Activated naive CD8-positive, alpha-beta T cell (primary cell): ENCODE measurements at regions not wholly inside any gene's neighbourhood (a gene's known extent, or its start where the extent isn't known, plus 50 kb on each side); places are given as distances from the start of the nearest gene placed in this dataset.

ENCODE experiments used
- H3K27ac Mint-ChIP-seq: one replicate; pipeline ENCODE4 v1.8.0; 2021; ENCODE audit warnings: mixed read lengths
- H3K27me3 Mint-ChIP-seq: one replicate; pipeline ENCODE4 v1.8.0; 2021; ENCODE audit warnings: mixed read lengths
- H3K36me3 Mint-ChIP-seq: one replicate; pipeline ENCODE4 v1.8.0; 2021; ENCODE audit warnings: mixed read lengths
- H3K4me1 Mint-ChIP-seq: one replicate; pipeline ENCODE4 v1.8.0; 2021; ENCODE audit warnings: low read depth, mixed read lengths
- H3K4me3 Mint-ChIP-seq: one replicate; pipeline ENCODE4 v1.8.0; 2021; ENCODE audit warnings: mild to moderate bottlenecking, mixed read lengths
- H3K9me3 Mint-ChIP-seq: one replicate; pipeline ENCODE4 v1.8.0; 2021; ENCODE audit warnings: low read depth, mixed read lengths

- no peaks in the 10 kb centered on the region for H3K36me3 Mint-ChIP-seq
- no peaks in the 10 kb centered on the region for H3K27me3 Mint-ChIP-seq
- no peaks in the 10 kb centered on the region for H3K9me3 Mint-ChIP-seq
- H3K4me3 Mint-ChIP-seq: no peak overlapping the region
- H3K4me1 Mint-ChIP-seq: no peaks in the 10 kb centered on the region
- H3K27ac Mint-ChIP-seq: no peak overlapping the region
Measured at GRCh38 chr6:71474942-71475341, 186.3 kb downstream of the OGFRL1 start.

DNA sequence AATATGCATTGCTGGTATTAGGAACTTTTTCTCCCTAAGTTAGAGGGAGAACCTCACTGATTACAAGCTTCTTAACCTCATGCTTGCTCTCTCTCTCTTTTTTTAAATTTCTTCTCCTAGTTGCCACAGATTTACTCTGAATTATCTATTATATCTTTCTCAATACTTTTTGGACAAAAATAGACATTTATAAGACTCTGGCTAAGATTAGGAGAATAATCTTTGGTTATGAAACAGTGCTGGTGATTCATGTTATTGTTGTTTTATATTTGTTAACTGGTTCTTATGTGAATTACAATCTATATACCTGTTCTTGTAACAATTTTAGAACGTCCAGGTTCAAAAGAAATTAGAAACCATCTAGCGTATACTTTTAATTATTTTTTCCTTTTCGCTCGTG is 187.8 kb downstream of the OGFRL1 start:
- Mint-ChIP-seq H3K36me3 (no peaks in the 10 kb centered on the region), H3K4me3 (no peak overlapping the region), H3K9me3 (no peaks in the 10 kb centered on the region), H3K27ac (no peak overlapping the region), H3K27me3 (peaks cover 3% of the 10 kb centered on the region), H3K4me1 (no peaks in the 10 kb centered on the region)

DNA sequence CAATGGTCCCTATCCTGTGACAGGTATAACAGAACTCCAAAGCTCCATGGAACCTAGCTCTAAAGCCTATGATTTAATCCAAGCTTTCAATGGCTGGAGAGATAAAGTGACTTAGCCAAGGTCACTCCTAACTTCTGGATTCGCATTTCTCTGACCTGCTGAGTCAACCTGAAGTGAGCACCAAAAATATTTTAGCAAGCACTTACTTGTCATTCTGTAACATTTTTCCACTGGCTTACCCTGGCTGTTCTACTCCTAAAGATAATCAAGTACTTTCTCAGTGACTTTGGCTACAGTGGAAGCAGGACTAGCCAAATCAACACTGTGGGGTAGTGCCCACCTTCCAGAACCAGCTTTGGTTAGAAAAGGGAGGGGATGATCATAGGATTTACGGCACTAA is 188.3 kb downstream of the OGFRL1 start:
- Mint-ChIP-seq H3K9me3 (no peaks in the 10 kb centered on the region), H3K4me3 (no peak overlapping the region), H3K27me3 (peaks cover 3% of the 10 kb centered on the region), H3K36me3 (no peaks in the 10 kb centered on the region), H3K27ac (no peak overlapping the region), H3K4me1 (no peaks in the 10 kb centered on the region)

GRCh38 chr6:71478834-71479541 is 190.4 kb downstream of the OGFRL1 start:
- H3K27ac Mint-ChIP-seq: no peak overlapping the region
- H3K4me1 Mint-ChIP-seq: no peaks in the 10 kb centered on the region
- H3K36me3 Mint-ChIP-seq: no peaks in the 10 kb centered on the region
- H3K27me3 Mint-ChIP-seq: peaks cover 3% of the 10 kb centered on the region
- no peak overlapping the region for H3K4me3 Mint-ChIP-seq
- no peaks in the 10 kb centered on the region for H3K9me3 Mint-ChIP-seq

DNA sequence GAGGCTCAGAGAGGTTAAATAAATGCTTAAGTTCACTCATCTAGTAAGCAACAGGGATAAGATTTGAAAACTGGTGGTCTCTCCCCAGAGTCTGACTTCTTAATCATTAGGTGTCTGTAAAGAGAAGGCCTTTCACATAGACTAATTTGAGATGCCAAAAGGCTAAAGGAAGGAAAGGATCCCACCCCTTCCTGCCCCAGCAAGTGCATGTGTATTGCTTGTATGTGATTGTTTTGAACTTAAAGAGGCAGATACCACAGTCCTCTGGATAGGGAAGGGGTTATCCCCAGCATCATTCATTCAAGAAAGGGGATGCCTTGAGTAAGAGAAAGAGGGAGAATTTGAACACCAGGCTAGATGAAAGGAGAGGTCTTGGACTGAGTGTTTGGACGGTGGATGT is 192.0 kb downstream of the OGFRL1 start:
- H3K27me3 Mint-ChIP-seq: peaks cover 3% of the 10 kb centered on the region
- H3K4me1 Mint-ChIP-seq: no peaks in the 10 kb centered on the region
- no peaks in the 10 kb centered on the region for H3K9me3 Mint-ChIP-seq
- no peak overlapping the region for H3K4me3 Mint-ChIP-seq
- H3K27ac Mint-ChIP-seq: no peak overlapping the region
- H3K36me3 Mint-ChIP-seq: no peaks in the 10 kb centered on the region

DNA sequence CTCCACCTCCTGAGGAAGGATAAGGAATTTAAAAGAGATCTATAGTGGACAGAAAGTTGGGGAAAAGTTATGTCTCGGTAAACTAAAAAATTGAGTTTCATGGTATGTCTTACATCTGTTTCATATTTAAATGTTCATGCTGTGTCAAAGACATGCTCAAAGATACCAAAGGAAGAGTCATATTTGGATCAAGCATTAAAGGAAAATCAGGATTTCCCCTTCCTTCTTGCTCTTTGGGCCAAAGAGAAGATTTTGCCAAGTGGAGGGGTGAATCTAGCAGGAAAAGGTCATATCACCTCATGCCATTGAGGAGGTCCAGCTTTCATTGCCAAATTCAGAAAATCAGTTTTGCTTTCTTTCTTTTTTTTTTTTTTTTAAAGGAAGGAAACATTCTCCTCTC is 192.4 kb downstream of the OGFRL1 start:
- H3K4me3 Mint-ChIP-seq: no peak overlapping the region
- no peaks in the 10 kb centered on the region for H3K36me3 Mint-ChIP-seq
- no peaks in the 10 kb centered on the region for H3K9me3 Mint-ChIP-seq
- peaks cover 4% of the 10 kb centered on the region for H3K27me3 Mint-ChIP-seq
- no peaks in the 10 kb centered on the region for H3K4me1 Mint-ChIP-seq
- no peak overlapping the region for H3K27ac Mint-ChIP-seq

- Mint-ChIP-seq H3K27me3 (peaks cover 4% of the 10 kb centered on the region), H3K27ac (no peak overlapping the region), H3K36me3 (no peaks in the 10 kb centered on the region), H3K4me1 (no peaks in the 10 kb centered on the region), H3K4me3 (no peak overlapping the region), H3K9me3 (no peaks in the 10 kb centered on the region)
Measured at GRCh38 chr6:71481801-71482200, 193.2 kb downstream of the OGFRL1 start.

GRCh38 chr6:71482742-71483141 is 194.1 kb downstream of the OGFRL1 start:
- no peaks in the 10 kb centered on the region for H3K4me1 Mint-ChIP-seq
- no peak overlapping the region for H3K27ac Mint-ChIP-seq
- H3K9me3 Mint-ChIP-seq: no peaks in the 10 kb centered on the region
- H3K36me3 Mint-ChIP-seq: no peaks in the 10 kb centered on the region
- no peak overlapping the region for H3K4me3 Mint-ChIP-seq
- H3K27me3 Mint-ChIP-seq: peaks cover 4% of the 10 kb centered on the region

DNA sequence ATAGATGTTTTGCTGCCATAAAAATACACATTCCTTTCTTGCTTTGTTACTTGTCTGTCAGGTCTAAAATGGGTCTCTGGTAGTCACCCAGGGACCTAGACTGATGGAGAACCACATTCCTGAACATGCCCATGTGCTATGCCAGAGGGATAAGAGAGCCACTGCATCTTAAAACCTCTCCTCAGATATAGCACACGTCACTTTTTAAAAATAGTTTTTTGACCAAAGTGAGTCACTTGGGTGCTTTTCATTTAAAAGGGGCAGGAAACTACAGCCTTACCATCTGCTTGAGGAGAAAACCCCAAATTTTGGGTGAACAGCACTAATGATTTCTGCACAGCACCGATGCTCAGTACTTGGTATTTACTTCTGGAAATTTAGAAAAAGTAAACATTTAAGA is 197.8 kb downstream of the OGFRL1 start:
- peaks cover 1% of the 10 kb centered on the region for H3K27me3 Mint-ChIP-seq
- no peak overlapping the region for H3K4me3 Mint-ChIP-seq
- no peak overlapping the region for H3K27ac Mint-ChIP-seq
- no peaks in the 10 kb centered on the region for H3K9me3 Mint-ChIP-seq
- H3K36me3 Mint-ChIP-seq: no peaks in the 10 kb centered on the region
- H3K4me1 Mint-ChIP-seq: no peaks in the 10 kb centered on the region

DNA sequence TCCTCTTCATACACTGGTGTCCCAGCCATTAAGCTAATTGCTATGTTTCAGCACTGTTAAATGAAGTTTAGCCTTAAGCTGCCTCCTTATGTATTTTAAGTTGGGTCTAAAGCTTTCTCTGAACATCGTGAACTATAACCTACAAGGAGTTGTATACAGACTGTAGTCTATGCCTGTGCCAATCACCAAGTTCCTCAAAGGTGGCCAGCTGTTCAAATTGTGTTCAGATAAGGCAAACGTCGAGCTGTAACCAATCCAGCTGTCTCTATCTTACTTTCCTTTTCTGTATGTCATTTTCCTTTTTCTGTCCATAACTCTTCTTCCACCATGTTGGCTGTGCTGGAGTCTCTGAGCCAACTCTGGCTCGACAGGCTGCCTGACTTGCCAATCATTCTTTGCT is 199.6 kb downstream of the OGFRL1 start:
- Mint-ChIP-seq H3K9me3 (no peaks in the 10 kb centered on the region), H3K4me3 (no peak overlapping the region), H3K27ac (no peak overlapping the region), H3K27me3 (peaks cover 1% of the 10 kb centered on the region), H3K36me3 (no peaks in the 10 kb centered on the region), H3K4me1 (no peaks in the 10 kb centered on the region)

DNA sequence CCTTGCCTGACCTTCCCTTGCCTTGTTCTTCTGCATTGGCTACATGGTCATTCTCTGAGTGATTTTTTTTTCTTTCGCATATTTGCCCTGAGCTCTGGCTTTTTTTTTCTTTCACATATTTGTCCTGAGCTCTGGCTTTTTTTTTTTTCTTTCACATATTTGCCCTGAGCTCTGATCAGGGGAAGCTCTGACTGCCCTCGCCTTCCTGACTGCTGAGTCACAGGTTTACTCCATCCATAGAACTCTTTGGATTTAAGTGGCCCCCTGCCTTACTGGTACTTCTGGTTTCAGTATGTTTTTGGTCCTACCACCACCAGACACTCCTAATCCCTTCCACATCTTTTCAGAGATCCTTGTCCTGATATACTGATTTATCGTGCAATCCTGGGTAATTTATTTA is 201.1 kb downstream of the OGFRL1 start:
- Mint-ChIP-seq H3K27ac (no peak overlapping the region), H3K36me3 (no peaks in the 10 kb centered on the region), H3K4me3 (no peak overlapping the region), H3K9me3 (no peaks in the 10 kb centered on the region), H3K27me3 (peaks cover 1% of the 10 kb centered on the region), H3K4me1 (no peaks in the 10 kb centered on the region)

GRCh38 chr6:71490876-71491275 is 202.3 kb downstream of the OGFRL1 start:
- Mint-ChIP-seq H3K27ac (no peak overlapping the region), H3K4me3 (no peak overlapping the region), H3K4me1 (peaks cover under 1% of the 10 kb centered on the region), H3K27me3 (no peaks in the 10 kb centered on the region), H3K9me3 (no peaks in the 10 kb centered on the region), H3K36me3 (no peaks in the 10 kb centered on the region)

DNA sequence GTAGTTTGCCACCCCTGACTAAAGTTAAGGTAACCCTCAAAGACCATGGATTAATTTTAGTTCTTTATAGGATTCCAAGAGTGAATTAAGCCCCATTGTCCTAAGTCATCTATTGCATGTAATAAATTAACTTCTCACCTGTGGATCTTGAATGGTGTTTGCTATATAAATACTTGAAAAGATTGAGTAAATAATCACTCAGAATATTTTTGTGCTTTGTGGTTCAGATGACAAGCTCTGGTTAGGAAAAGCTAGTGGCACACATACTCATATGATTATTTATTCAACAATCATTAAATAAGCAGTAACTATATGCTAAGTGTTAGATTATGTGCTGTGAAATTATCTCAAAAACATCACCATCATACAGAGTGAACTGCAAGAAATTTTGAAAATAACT is 203.2 kb downstream of the OGFRL1 start:
- Mint-ChIP-seq H3K27ac (no peak overlapping the region), H3K4me1 (peaks cover 7% of the 10 kb centered on the region), H3K36me3 (no peaks in the 10 kb centered on the region), H3K27me3 (no peaks in the 10 kb centered on the region), H3K4me3 (no peak overlapping the region), H3K9me3 (no peaks in the 10 kb centered on the region)

GRCh38 chr6:71492668-71493067 is 204.1 kb downstream of the OGFRL1 start:
- Mint-ChIP-seq H3K27ac (no peak overlapping the region), H3K9me3 (no peaks in the 10 kb centered on the region), H3K4me1 (peaks cover 7% of the 10 kb centered on the region), H3K27me3 (no peaks in the 10 kb centered on the region), H3K4me3 (no peak overlapping the region), H3K36me3 (no peaks in the 10 kb centered on the region)

- H3K9me3 Mint-ChIP-seq: no peaks in the 10 kb centered on the region
- no peaks in the 10 kb centered on the region for H3K36me3 Mint-ChIP-seq
- peaks cover 7% of the 10 kb centered on the region for H3K4me1 Mint-ChIP-seq
- H3K27ac Mint-ChIP-seq: no peak overlapping the region
- H3K27me3 Mint-ChIP-seq: no peaks in the 10 kb centered on the region
- peak overlapping the region; percentile 38 for H3K4me3 Mint-ChIP-seq
Measured at GRCh38 chr6:71496018-71496721, 207.6 kb downstream of the OGFRL1 start.

DNA sequence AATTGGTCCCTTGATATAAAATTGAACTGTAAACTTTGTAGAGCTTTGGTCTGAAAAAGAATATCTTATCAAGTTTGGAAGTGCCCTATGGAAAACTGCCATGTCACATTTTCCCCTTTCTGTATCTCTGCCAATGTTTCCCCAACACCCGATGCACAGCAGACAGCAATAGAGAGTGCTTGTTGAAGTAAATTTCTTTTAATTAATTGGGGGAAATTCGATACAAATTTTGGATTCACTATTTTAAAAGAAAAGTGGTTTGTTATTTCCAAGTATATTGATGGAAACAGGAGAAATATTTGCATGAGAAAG is 208.1 kb downstream of the OGFRL1 start:
- Mint-ChIP-seq H3K27me3 (no peaks in the 10 kb centered on the region), H3K36me3 (no peaks in the 10 kb centered on the region), H3K27ac (no peak overlapping the region), H3K9me3 (no peaks in the 10 kb centered on the region), H3K4me1 (peaks cover 7% of the 10 kb centered on the region), H3K4me3 (no peak overlapping the region)
